Upper lobe of left lung (tissue), 4 donors: ENCODE measurements at regions not wholly inside any gene's neighbourhood (a gene's known extent, or its start where the extent isn't known, plus 50 kb on each side); places are given as distances from the start of the nearest gene placed in this dataset.
"Not testable (repeated sequence)": the region's sequence is repeated elsewhere in the genome, so short reads cannot be mapped to it uniquely, and the experiment has no call there.

Experiments used
- EP300 ChIP-seq, 4 donors: sonication (generic); formaldehyde crosslinking; IDR thresholded peaks; one replicate each; pipeline ENCODE4 v1.5.1; 2017; ENCODE audit warnings: antibody characterized with exemption in 4 of 4, control low read depth in 2 of 4
- POLR2AphosphoS5 ChIP-seq, 2 donors: sonication (generic); formaldehyde crosslinking; IDR thresholded peaks; one replicate each; pipeline ENCODE4 v1.5.1; 2017; ENCODE audit warnings: antibody characterized with exemption in 2 of 2

DNA sequence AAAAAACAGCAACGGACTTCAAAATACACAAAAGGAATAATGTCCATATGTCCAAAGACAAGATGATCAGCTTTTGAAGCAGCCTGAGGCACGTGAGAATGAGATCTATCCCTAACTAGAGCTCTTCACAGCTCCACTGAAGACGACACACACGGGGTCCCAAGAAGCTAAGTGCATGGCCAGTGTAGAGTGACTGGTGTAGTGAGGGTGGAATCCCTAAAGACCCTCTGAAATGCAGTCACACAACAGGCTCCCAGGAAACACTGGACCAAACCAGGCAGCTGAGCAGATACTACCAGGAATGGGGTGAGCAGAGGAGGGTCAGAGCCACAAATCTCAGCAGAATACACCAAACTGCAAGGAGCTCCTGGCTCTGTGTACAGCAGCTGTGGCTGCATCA lies 932.4 kb upstream of the ZNF722 start:
- not testable (repeated sequence) for TF ChIP-seq EP300, POLR2AphosphoS5 (IDR thresholded peaks at IDR 0.05)
